ENCODE measurements at regions not wholly inside any gene's neighbourhood (a gene's known extent, or its start where the extent isn't known, plus 50 kb on each side); places are given as distances from the start of the nearest gene placed in this dataset.

DNA sequence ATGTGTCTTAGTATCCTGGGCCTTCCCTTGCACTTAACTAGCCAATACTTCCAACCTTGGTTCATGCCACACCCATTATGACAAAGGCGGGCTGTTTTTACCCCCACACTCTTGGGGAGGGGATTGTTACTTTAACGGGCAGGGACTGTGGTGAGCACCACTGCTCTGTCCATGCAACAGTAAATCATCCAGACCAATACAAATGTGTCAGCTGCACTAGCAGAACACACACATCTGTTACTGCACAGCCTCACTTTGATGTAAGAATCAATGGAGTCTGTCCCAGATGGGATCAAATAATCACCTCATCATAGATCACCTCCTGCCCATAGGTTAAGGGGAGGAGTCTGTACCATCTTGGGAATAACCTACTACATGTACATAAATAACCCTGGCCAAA, 58.1 kb downstream of the NPAP1 start:
- TF ChIP-seq, protein P1, sequence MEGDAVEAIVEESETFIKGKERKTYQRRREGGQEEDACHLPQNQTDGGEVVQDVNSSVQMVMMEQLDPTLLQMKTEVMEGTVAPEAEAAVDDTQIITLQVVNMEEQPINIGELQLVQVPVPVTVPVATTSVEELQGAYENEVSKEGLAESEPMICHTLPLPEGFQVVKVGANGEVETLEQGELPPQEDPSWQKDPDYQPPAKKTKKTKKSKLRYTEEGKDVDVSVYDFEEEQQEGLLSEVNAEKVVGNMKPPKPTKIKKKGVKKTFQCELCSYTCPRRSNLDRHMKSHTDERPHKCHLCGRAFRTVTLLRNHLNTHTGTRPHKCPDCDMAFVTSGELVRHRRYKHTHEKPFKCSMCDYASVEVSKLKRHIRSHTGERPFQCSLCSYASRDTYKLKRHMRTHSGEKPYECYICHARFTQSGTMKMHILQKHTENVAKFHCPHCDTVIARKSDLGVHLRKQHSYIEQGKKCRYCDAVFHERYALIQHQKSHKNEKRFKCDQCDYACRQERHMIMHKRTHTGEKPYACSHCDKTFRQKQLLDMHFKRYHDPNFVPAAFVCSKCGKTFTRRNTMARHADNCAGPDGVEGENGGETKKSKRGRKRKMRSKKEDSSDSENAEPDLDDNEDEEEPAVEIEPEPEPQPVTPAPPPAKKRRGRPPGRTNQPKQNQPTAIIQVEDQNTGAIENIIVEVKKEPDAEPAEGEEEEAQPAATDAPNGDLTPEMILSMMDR (IDR thresholded peaks at IDR 0.05), result no peak
- TF ChIP-seq EP300 (IDR thresholded peaks at IDR 0.05) (no peak), POLR2AphosphoS5 (IDR thresholded peaks at IDR 0.05) (no peak), POLR2A (IDR thresholded peaks at IDR 0.05) (no peak)
